Tibial artery (tissue), 4 donors: ENCODE measurements at regions not wholly inside any gene's neighbourhood (a gene's known extent, or its start where the extent isn't known, plus 50 kb on each side); places are given as distances from the start of the nearest gene placed in this dataset.

ENCODE experiments used
- DNase-seq, 2 donors: peaks; one replicate each; pipeline ENCODE4 v3.0.0-alpha.2; 2019
- H3K27ac ChIP-seq, 2 donors: fragments of 200-600 bp; sonication (generic) in 1 of 2; 1 replicate in 1 of 2; 2 replicates in 1 of 2; pipeline ENCODE4 v1.5.1; 2018 to 2019; ENCODE audit warnings: mild to moderate bottlenecking in 1 of 2
- H3K27me3 ChIP-seq, 2 donors: fragments of 200-600 bp; sonication (generic) in 1 of 2; one replicate each; pipeline versions ENCODE4 v1.5.1 to v1.6.0; 2016 to 2019
- H3K36me3 ChIP-seq, 3 donors: fragments of 200-600 bp; sonication (generic) in 2 of 3; one replicate each; pipeline ENCODE4 v1.5.1; 2016 to 2019; ENCODE audit warnings: mild to moderate bottlenecking in 2 of 3
- H3K4me1 ChIP-seq, 4 donors: fragments of 200-600 bp; sonication (generic) in 2 of 4; 1 replicate in 3 of 4; 2 replicates in 1 of 4; pipeline ENCODE4 v1.5.1; 2016 to 2019
- H3K4me3 ChIP-seq, 2 donors: fragments of 200-600 bp; sonication (generic) in 1 of 2; 1 replicate in 1 of 2; 2 replicates in 1 of 2; pipeline ENCODE4 v1.5.1; 2018 to 2019; ENCODE audit warnings: mild to moderate bottlenecking in 2 of 2
- H3K9me3 ChIP-seq, 3 donors: fragments of 200-600 bp; sonication (generic) in 1 of 3; one replicate each; pipeline ENCODE4 v1.5.1; 2016 to 2019
- intact Hi-C: fragments of 100-400 bp; cut with DNase I; formaldehyde crosslinking; loops from one replicate; pipeline ENCODE4 v1.15.0; 2023; ENCODE audit warnings: low total_unique reads
- TF ChIP-seq, protein P1 (sequence below), 2 experiments: fragments of 200-600 bp in 1 of 2; fragments of 450-650 bp in 1 of 2; IDR thresholded peaks; one replicate each; pipeline ENCODE4 v1.5.1; 2017 to 2019; ENCODE audit warnings: antibody characterized with exemption in 2 of 2, mild to moderate bottlenecking in 1 of 2, moderate library complexity in 1 of 2

DNA sequence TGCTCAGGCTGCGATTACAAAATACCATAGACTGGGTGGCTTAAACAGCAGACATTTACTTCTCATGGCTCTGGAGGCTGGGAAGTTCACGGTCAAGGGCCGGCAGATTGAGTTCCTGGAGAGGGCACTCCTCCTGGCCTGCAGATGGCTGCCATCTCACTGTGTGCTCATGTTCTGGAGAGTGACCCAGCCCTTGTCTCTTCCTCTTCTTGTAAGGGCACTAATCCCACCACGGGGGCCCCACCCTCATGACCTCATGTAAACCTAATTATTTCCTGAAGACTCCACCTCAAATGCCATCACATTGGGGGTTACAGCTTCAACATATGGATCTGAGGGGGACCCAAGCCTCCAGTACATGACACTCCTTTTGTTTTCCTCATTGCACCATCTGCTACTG is 56.0 kb upstream of the CLDN10 start:
- Histone ChIP-seq H3K27ac (no peak overlapping the region), H3K4me1 (no peaks in the 10 kb centered on the region), H3K9me3 (peaks cover 0 to 16% (median 5%) of the 10 kb centered on the region in 3 donors), H3K4me3 (no peak overlapping the region), H3K27me3 (no peaks in the 10 kb centered on the region), H3K36me3 (no peaks in the 10 kb centered on the region)
- intact Hi-C loops: no loop called here
- TF ChIP-seq, protein P1, sequence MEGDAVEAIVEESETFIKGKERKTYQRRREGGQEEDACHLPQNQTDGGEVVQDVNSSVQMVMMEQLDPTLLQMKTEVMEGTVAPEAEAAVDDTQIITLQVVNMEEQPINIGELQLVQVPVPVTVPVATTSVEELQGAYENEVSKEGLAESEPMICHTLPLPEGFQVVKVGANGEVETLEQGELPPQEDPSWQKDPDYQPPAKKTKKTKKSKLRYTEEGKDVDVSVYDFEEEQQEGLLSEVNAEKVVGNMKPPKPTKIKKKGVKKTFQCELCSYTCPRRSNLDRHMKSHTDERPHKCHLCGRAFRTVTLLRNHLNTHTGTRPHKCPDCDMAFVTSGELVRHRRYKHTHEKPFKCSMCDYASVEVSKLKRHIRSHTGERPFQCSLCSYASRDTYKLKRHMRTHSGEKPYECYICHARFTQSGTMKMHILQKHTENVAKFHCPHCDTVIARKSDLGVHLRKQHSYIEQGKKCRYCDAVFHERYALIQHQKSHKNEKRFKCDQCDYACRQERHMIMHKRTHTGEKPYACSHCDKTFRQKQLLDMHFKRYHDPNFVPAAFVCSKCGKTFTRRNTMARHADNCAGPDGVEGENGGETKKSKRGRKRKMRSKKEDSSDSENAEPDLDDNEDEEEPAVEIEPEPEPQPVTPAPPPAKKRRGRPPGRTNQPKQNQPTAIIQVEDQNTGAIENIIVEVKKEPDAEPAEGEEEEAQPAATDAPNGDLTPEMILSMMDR (IDR thresholded peaks at IDR 0.05): no peak
- DNase-seq: no peak

DNA sequence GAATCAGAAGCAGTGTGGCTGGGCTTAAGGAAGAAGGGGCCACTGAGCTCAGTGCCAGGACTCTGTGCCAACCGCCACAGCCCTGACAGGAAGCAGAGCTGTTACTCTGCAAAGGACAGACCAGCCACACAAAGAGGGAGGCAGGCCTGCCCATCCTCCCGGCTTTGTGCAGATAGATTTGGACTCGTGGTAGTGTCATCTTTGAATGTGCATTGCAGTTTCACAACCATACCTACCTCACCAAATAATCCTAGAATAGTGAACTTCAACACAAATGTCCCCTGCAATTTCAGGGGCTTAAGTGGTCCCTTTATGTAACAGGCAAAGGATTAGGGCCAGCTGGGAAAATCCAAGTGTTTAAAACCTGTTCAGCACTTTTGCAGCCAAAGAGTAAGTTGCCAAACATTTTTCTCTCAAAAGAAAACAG is 55.1 kb upstream of the CLDN10 start:
- no peak for DNase-seq
- intact Hi-C loops: no loop called here
- TF ChIP-seq, protein P1 (IDR thresholded peaks at IDR 0.05): no peak
- Histone ChIP-seq H3K36me3 (no peaks in the 10 kb centered on the region), H3K4me3 (no peak overlapping the region), H3K27me3 (no peaks in the 10 kb centered on the region), H3K4me1 (no peaks in the 10 kb centered on the region), H3K27ac (no peak overlapping the region), H3K9me3 (peaks cover 0 to 22% (median 5%) of the 10 kb centered on the region in 3 donors)

DNA sequence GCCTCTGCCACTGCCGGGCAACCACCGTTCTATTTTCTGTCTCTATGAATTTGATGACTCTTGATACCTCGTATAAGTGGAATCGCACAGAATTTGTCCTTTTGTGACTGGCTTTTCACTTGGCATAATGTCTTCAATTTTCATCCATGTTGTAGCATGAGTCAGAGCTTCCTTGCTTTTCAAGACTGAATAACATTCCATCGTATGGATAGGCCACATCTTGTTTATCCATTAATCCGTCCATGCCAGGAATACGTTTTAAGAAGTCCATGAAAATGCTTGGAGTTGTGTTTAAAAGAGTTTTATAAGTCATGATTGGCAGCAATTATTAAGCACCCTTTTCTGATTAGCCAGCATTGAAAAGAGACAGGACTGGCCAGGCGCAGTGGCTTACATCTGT is 53.6 kb upstream of the CLDN10 start:
- no peak overlapping the region for H3K4me3 ChIP-seq
- H3K4me1 ChIP-seq: no peaks in the 10 kb centered on the region
- TF ChIP-seq, protein P1 (IDR thresholded peaks at IDR 0.05): no peak
- H3K9me3 ChIP-seq: peaks cover 0 to 22% (median 5%) of the 10 kb centered on the region in 3 donors
- intact Hi-C loops: no loop called here
- H3K36me3 ChIP-seq: no peaks in the 10 kb centered on the region
- no peaks in the 10 kb centered on the region for H3K27me3 ChIP-seq
- DNase-seq: no peak
- H3K27ac ChIP-seq: no peak overlapping the region

DNA sequence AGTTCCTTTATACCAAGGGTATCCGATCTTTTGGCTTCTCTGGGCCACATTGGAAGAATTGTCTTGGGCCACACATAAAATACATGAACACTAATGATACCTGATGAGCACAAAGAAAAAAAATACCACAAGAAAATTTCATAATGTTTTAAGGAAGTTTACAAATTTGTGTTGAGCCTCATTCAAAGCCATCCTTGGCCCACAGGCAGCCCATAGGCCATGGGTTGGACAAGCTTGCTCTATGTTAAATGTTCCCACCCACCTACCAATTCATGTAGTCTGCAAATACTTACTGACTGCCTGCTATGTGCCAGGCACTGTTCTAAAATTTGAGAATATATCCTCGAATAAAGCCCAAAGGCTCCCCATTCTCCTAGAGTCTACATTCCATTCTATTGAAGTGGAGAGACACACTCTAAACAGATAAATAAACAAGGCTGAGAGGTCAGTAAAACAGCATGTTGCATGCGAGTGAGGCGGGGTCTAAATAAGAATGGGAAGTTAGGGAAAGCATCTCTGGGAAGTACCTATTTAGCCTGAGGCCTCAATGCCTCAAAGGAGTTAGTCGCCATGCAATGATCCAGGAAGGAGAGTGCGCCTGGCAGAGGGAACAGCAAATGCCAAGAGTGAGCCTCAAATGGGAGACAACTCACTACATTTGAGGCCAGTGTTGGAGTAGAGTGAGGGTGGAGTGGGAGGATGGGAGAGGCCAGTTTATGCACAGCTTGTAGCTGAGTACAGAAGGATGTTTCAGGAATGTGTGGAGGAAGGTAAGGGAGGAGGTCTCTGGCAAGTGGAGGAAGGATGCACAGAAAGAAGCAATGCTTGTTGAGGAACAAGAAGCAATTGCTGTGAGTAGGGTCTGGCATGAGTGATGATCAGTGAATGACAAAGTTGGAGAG is 52.5 kb upstream of the CLDN10 start:
- peaks cover 0 to 22% (median 5%) of the 10 kb centered on the region in 3 donors for H3K9me3 ChIP-seq
- intact Hi-C loops: no loop called here
- TF ChIP-seq, protein P1 (IDR thresholded peaks at IDR 0.05): no peak
- H3K27me3 ChIP-seq: no peaks in the 10 kb centered on the region
- H3K27ac ChIP-seq: no peak overlapping the region
- no peaks in the 10 kb centered on the region for H3K36me3 ChIP-seq
- no peak overlapping the region for H3K4me3 ChIP-seq
- DNase-seq: no peak
- no peaks in the 10 kb centered on the region for H3K4me1 ChIP-seq

DNA sequence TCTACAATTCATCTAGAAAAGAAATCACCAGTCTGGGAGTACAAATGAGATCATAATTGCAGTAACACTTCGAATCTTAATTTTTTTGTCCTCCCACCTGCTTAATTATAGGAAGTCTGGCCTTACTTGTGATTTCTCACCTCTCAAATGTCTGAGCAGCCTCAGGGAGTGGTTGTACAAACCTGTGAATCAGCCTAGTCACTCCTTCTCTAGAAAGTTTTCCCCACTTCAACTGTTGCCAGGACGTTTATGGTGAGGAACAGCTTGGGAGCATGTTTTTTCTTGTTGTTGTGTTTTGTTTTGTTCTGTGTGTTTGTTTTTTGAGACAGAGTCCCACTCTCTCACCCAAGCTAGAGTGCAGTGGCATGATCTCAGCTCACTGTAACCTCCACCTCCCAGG is 50.3 kb upstream of the CLDN10 start:
- Histone ChIP-seq H3K27ac (no peak overlapping the region), H3K36me3 (no peaks in the 10 kb centered on the region), H3K27me3 (no peaks in the 10 kb centered on the region), H3K4me1 (no peaks in the 10 kb centered on the region), H3K9me3 (peaks cover 0 to 11% (median 0%) of the 10 kb centered on the region in 3 donors), H3K4me3 (no peak overlapping the region)
- DNase-seq: no peak
- TF ChIP-seq, protein P1 (IDR thresholded peaks at IDR 0.05): no peak
- intact Hi-C loops: no loop called here
